Spleen (tissue), 11 donors: ENCODE measurements at regions not wholly inside any gene's neighbourhood (a gene's known extent, or its start where the extent isn't known, plus 50 kb on each side); places are given as distances from the start of the nearest gene placed in this dataset.
"Not testable (repeated sequence)": the region's sequence is repeated elsewhere in the genome, so short reads cannot be mapped to it uniquely, and the experiment has no call there.

Experiments used
- DNase-seq: peaks from one replicate; pipeline ENCODE4 v3.0.0-alpha.2; 2020
- H3K27ac ChIP-seq, 8 donors: fragments of 200-600 bp; sonication (generic) in 7 of 8; 1 replicate in 4 of 8; 2 replicates in 4 of 8; pipeline versions ENCODE4 v1.5.0 to v1.8.0; 2016 to 2021; ENCODE audit warnings: inconsistent platforms in 4 of 8, mild to moderate bottlenecking in 4 of 8, moderate library complexity in 1 of 8
- H3K27me3 ChIP-seq, 7 donors: fragments of 200-600 bp; sonication (generic) in 6 of 7; replicated peaks in 1 of 7; 1 replicate in 4 of 7; 2 replicates in 3 of 7; pipeline versions ENCODE4 v1.5.0 to v1.8.0; 2016 to 2021; ENCODE audit warnings: inconsistent platforms in 3 of 7, mild to moderate bottlenecking in 1 of 7
- H3K36me3 ChIP-seq, 6 donors: fragments of 200-600 bp; sonication (generic) in 5 of 6; 1 replicate in 4 of 6; 2 replicates in 2 of 6; pipeline versions ENCODE4 v1.5.0 to v1.8.0; 2016 to 2021; ENCODE audit warnings: inconsistent platforms in 2 of 6
- H3K4me1 ChIP-seq, 6 donors: fragments of 200-600 bp; sonication (generic) in 5 of 6; 1 replicate in 3 of 6; 2 replicates in 3 of 6; pipeline versions ENCODE4 v1.5.0 to v1.8.0; 2016 to 2021; ENCODE audit warnings: inconsistent platforms in 3 of 6
- H3K4me3 ChIP-seq, 8 donors: fragments of 200-600 bp; sonication (generic) in 7 of 8; 1 replicate in 4 of 8; 2 replicates in 4 of 8; pipeline versions ENCODE4 v1.5.0 to v1.8.0; 2016 to 2021; ENCODE audit warnings: inconsistent platforms in 4 of 8, mild to moderate bottlenecking in 4 of 8, moderate library complexity in 2 of 8
- H3K9me3 ChIP-seq, 8 donors: fragments of 200-600 bp; sonication (generic) in 7 of 8; 1 replicate in 4 of 8; 2 replicates in 4 of 8; pipeline versions ENCODE4 v1.5.0 to v1.8.0; 2016 to 2021; ENCODE audit warnings: inconsistent platforms in 4 of 8
- POLR2A ChIP-seq, 3 donors: fragments of 450-650 bp; IDR thresholded peaks; one replicate each; pipeline ENCODE4 v1.5.1; 2017; ENCODE audit warnings: antibody characterized with exemption in 3 of 3, mild to moderate bottlenecking in 1 of 3
- POLR2AphosphoS5 ChIP-seq, 3 donors: sonication (generic); formaldehyde crosslinking; IDR thresholded peaks; one replicate each; pipeline ENCODE4 v1.5.1; 2017; ENCODE audit warnings: antibody characterized with exemption in 3 of 3
- WGBS, 5 donors: extraction: QIAGEN DNeasy Blood & Tissue Kit in 3 of 5; methylation state at CpG; one replicate each; pipeline versions ENCODE4 v1.1.5 to v1.1.7; 2013 to 2018; 5-methylcytosine and 5-hydroxymethylcytosine counted together
- intact Hi-C: fragments of 100-400 bp; cut with DNase I; formaldehyde crosslinking; loops from one replicate; pipeline ENCODE4 v1.15.0; 2023; ENCODE audit warnings: low total_unique reads
- TF ChIP-seq, protein P1 (sequence below), 11 experiments: fragments of 200-600 bp in 7 of 11; fragments of 450-650 bp in 4 of 11; sonication (generic) in 4 of 11; IDR thresholded peaks in 8 of 11; conservative IDR thresholded peaks in 3 of 11; 1 replicate in 7 of 11; 2 replicates in 4 of 11; pipeline versions ENCODE4 v1.4.0 to v1.8.0; 2016 to 2021; ENCODE audit warnings: antibody characterized with exemption in 11 of 11, inconsistent platforms in 4 of 11, mild to moderate bottlenecking in 1 of 11
- donor health status: healthy with polysubstance abuse.
- donor health status: DM: no; HTN: no; CAD: no; lungs with moderate emphysema.
- donor health status: DM: no; HTN: no; CAD: no.
- donor health status: Bipolar disorder and iron deficiency.
- donor health status: healthy.
- donor health status: DM: no; HTN: no; CAD: no.
- donor health status: DM: yes; HTN: yes; CAD: no.

DNA sequence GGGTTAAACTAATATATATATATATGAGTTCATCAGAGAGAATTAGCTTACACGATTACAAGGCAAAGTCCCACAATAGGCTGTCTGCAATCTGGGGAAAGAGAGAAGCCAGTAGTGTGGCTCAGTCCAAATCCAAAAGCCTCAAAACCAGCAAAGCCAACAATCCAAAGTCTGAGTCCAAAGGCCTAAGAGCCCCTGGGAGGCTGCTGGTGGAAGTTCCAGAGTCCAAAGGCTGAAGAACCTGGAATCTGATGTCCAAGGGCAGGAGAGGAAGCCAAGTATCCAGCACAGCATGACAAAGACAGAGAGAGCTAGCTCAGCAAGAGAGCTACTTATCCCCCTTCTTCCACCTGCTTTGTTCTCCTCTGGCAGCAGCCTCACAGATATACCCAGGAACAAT, 274.7 kb upstream of the ID4 start:
- Histone ChIP-seq H3K4me1 (no peaks in the 10 kb centered on the region), H3K4me3 (no peak overlapping the region), H3K36me3 (no peaks in the 10 kb centered on the region), H3K27ac (no peak overlapping the region), H3K27me3 (no peaks in the 10 kb centered on the region), H3K9me3 (peaks cover 0 to 5% (median 0%) of the 10 kb centered on the region in 8 donors)
- TF ChIP-seq, protein P1, sequence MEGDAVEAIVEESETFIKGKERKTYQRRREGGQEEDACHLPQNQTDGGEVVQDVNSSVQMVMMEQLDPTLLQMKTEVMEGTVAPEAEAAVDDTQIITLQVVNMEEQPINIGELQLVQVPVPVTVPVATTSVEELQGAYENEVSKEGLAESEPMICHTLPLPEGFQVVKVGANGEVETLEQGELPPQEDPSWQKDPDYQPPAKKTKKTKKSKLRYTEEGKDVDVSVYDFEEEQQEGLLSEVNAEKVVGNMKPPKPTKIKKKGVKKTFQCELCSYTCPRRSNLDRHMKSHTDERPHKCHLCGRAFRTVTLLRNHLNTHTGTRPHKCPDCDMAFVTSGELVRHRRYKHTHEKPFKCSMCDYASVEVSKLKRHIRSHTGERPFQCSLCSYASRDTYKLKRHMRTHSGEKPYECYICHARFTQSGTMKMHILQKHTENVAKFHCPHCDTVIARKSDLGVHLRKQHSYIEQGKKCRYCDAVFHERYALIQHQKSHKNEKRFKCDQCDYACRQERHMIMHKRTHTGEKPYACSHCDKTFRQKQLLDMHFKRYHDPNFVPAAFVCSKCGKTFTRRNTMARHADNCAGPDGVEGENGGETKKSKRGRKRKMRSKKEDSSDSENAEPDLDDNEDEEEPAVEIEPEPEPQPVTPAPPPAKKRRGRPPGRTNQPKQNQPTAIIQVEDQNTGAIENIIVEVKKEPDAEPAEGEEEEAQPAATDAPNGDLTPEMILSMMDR (IDR thresholded peaks at IDR 0.05 in 8 of 11, conservative IDR thresholded peaks at IDR 0.05 in 3 of 11): no peak
- TF ChIP-seq POLR2A (IDR thresholded peaks at IDR 0.05) (no peak), POLR2AphosphoS5 (IDR thresholded peaks at IDR 0.05) (no peak)
- no peak for DNase-seq
- 83 to 100% (median 84%) methylated on average over 1 of the region's 1 CpG for WGBS, 5 donors
- intact Hi-C loops: no loop called here

DNA sequence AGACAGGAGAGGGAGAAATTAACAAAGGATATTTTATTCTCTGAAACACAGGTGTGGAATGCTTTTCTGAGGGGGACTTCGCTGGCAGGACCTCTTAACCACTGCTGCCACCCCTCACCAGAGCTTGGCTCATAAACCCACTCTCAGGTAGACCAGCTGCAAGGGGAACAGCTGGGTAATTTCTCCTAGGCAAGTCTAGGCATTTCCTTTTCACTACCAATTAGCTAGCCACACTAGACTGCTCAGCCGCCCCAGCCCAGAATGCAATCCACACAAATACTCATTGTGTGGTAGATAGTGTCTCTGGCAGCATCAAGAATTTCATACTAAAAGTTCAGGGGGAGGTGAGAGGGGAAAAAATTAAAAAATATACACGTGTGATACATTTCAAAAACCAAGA, 267.6 kb upstream of the ID4 start:
- H3K4me1 ChIP-seq: no peaks in the 10 kb centered on the region
- intact Hi-C loops: no loop called here
- H3K27me3 ChIP-seq: no peaks in the 10 kb centered on the region
- H3K9me3 ChIP-seq: peaks cover 0 to 3% (median 0%) of the 10 kb centered on the region in 8 donors
- no peaks in the 10 kb centered on the region for H3K36me3 ChIP-seq
- DNase-seq: no peak
- WGBS, 5 donors: 58 to 69% (median 63%) methylated on average over 3 of the region's 3 CpGs
- TF ChIP-seq POLR2AphosphoS5 (IDR thresholded peaks at IDR 0.05): no peak
- no peak for TF ChIP-seq POLR2A (IDR thresholded peaks at IDR 0.05)
- TF ChIP-seq, protein P1 (IDR thresholded peaks at IDR 0.05 in 8 of 11, conservative IDR thresholded peaks at IDR 0.05 in 3 of 11): no peak
- no peak overlapping the region for H3K4me3 ChIP-seq
- no peak overlapping the region for H3K27ac ChIP-seq

DNA sequence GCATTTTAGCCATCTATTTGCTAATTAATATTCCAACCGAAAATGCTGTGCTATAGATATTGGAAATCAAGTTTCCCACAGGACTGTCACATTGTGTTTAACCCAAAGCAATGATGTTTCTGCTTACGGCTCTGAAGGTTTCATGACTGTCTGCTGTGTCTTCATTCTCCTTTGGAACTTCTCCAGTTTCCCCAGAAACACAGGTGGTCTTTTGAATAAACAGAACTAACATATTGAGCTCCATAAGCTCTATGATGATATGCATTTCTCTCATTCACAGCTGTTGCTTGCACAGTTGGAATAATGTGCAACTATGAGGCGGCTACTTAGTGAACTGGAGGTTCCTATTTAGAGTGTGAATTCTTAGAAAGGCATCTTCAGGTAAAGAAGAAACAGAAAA, 266.0 kb upstream of the ID4 start:
- peaks cover 0 to 5% (median under 1%) of the 10 kb centered on the region in 8 donors for H3K9me3 ChIP-seq

DNA sequence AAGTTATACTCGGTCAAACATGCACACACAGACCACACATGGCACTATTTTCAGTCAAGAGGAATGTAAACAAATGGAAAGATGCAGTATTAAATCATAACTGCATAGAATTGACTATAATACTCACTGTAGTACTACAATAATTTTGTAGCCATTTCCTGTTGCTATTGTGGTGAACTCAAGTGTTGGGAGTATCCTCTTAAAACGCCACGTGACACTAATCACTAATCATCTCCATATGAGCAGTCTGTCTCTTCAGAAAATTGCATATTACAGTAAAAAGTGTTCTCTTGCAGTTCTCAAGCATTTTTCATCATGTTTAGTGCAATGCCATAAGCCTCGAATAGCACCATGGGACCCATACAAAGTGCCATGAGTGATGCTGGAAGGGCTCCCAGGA, 258.7 kb upstream of the ID4 start:
- intact Hi-C loops: no loop called here

More for the DNA sequence above, 266.0 kb upstream of the ID4 start:
- Histone ChIP-seq H3K27ac (no peak overlapping the region), H3K4me3 (no peak overlapping the region), H3K4me1 (no peaks in the 10 kb centered on the region), H3K36me3 (no peaks in the 10 kb centered on the region), H3K27me3 (no peaks in the 10 kb centered on the region)
- TF ChIP-seq, protein P1 (IDR thresholded peaks at IDR 0.05 in 8 of 11, conservative IDR thresholded peaks at IDR 0.05 in 3 of 11): no peak
- TF ChIP-seq POLR2AphosphoS5 (IDR thresholded peaks at IDR 0.05) (no peak), POLR2A (IDR thresholded peaks at IDR 0.05) (no peak)
- no peak for DNase-seq
- intact Hi-C loops: no loop called here
- WGBS, 5 donors: 72 to 89% (median 78%) methylated on average over 3 of the region's 3 CpGs

DNA sequence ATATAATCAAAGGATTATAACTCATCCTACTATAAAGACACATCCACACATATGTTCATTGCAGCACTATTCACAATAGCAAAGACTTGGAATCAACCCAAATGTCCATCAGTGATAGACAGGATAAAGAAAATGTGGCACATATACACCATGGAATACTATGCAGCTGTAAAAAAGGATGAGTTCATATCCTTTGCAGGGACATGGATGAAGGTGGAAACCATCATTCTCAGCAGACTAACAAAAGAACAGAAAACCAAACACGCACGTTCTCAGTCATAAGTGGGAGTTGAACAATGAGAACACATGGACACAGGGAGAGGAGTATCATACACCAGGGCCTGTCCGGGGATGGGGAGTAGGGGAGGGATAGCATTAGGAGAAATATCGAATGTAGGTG, 253.0 kb upstream of the ID4 start:
- intact Hi-C loops, H3K36me3 ChIP-seq, H3K27ac ChIP-seq, H3K4me3 ChIP-seq, H3K4me1 ChIP-seq, DNase-seq, H3K27me3 ChIP-seq: not testable (repeated sequence)
- H3K9me3 ChIP-seq: peaks cover 0 to 24% (median 14%) of the 10 kb centered on the region in 8 donors
- 75 to 90% (median 85%) methylated on average over 4 of the region's 4 CpGs for WGBS, 5 donors

More for the DNA sequence above, 258.7 kb upstream of the ID4 start:
- no peak overlapping the region for H3K27ac ChIP-seq
- TF ChIP-seq POLR2AphosphoS5 (IDR thresholded peaks at IDR 0.05) (no peak), POLR2A (IDR thresholded peaks at IDR 0.05) (no peak)
- TF ChIP-seq, protein P1 (IDR thresholded peaks at IDR 0.05 in 8 of 11, conservative IDR thresholded peaks at IDR 0.05 in 3 of 11): no peak
- H3K27me3 ChIP-seq: no peaks in the 10 kb centered on the region
- no peak for DNase-seq
- no peaks in the 10 kb centered on the region for H3K36me3 ChIP-seq
- H3K9me3 ChIP-seq: peaks cover 0 to 33% (median 26%) of the 10 kb centered on the region in 8 donors
- H3K4me1 ChIP-seq: no peaks in the 10 kb centered on the region
- no peak overlapping the region for H3K4me3 ChIP-seq
- 59 to 75% (median 67%) methylated on average over 4 of the region's 4 CpGs for WGBS, 5 donors
